ENCODE measurements at regions not wholly inside any gene's neighbourhood (a gene's known extent, or its start where the extent isn't known, plus 50 kb on each side); places are given as distances from the start of the nearest gene placed in this dataset.

GRCh38 chr9:80025796-80026520, 454.2 kb downstream of the TLE4 start:
- ATAC-seq: no peak
- FAIRE-seq: no peak
- Histone ChIP-seq H3K36me3 (no peaks in the 10 kb centered on the region), H3K9me3 (no peaks in the 10 kb centered on the region), H3K4me3 (no peak overlapping the region), H3K27ac (no peak overlapping the region), H3K27me3 (no peaks in the 10 kb centered on the region), H3K4me1 (no peaks in the 10 kb centered on the region)
- no peak for DNase-seq
- intact Hi-C loops (cut with DNase I): no loop called here
- no peak for TF ChIP-seq CTCF (IDR thresholded peaks at IDR 0.05)
- 66 to 80% methylated on average over 5 of the region's 5 CpGs for WGBS, 2 donors

GRCh38 chr9:80025131-80025530, 453.4 kb downstream of the TLE4 start:
- H3K27me3 ChIP-seq: no peaks in the 10 kb centered on the region
- H3K4me3 ChIP-seq: no peak overlapping the region
- WGBS, 2 donors: 74 to 89% methylated on average over 1 of the region's 1 CpG
- H3K4me1 ChIP-seq: no peaks in the 10 kb centered on the region
- no peak for FAIRE-seq
- H3K27ac ChIP-seq: no peak overlapping the region
- no peak for DNase-seq
- no peaks in the 10 kb centered on the region for H3K36me3 ChIP-seq
- ATAC-seq: no peak
- H3K9me3 ChIP-seq: no peaks in the 10 kb centered on the region
- no peak for TF ChIP-seq CTCF (IDR thresholded peaks at IDR 0.05)
- intact Hi-C loops (cut with DNase I): no loop called here

- Histone ChIP-seq H3K4me1 (no peaks in the 10 kb centered on the region), H3K27me3 (no peaks in the 10 kb centered on the region), H3K9me3 (no peaks in the 10 kb centered on the region), H3K27ac (no peak overlapping the region), H3K36me3 (no peaks in the 10 kb centered on the region), H3K4me3 (no peak overlapping the region)
- ATAC-seq (no peak), DNase-seq (no peak), FAIRE-seq (no peak)
- intact Hi-C loops (cut with DNase I): no loop called here
- TF ChIP-seq CTCF (IDR thresholded peaks at IDR 0.05): no peak
Measured at GRCh38 chr9:80020530-80020929, 448.8 kb downstream of the TLE4 start.

- DNase-seq (no peak), ATAC-seq (no peak), FAIRE-seq (no peak)
- no peak overlapping the region for H3K4me3 ChIP-seq
- TF ChIP-seq CTCF (IDR thresholded peaks at IDR 0.05): no peak
- intact Hi-C loops (cut with DNase I): no loop called here
- 70 to 74% methylated on average over 6 of the region's 6 CpGs for WGBS, 2 donors
- no peaks in the 10 kb centered on the region for H3K36me3 ChIP-seq
- H3K27ac ChIP-seq: no peak overlapping the region
- no peaks in the 10 kb centered on the region for H3K9me3 ChIP-seq
- no peaks in the 10 kb centered on the region for H3K27me3 ChIP-seq
- H3K4me1 ChIP-seq: no peaks in the 10 kb centered on the region
Measured at GRCh38 chr9:80020056-80020455, 448.3 kb downstream of the TLE4 start.

- FAIRE-seq (no peak), DNase-seq (no peak), ATAC-seq (no peak)
- Histone ChIP-seq H3K4me3 (no peak overlapping the region), H3K9me3 (no peaks in the 10 kb centered on the region), H3K4me1 (no peaks in the 10 kb centered on the region), H3K27ac (no peak overlapping the region), H3K36me3 (no peaks in the 10 kb centered on the region), H3K27me3 (peaks cover 0 to 4% (median 0%) of the 10 kb centered on the region in 4 donors)
- TF ChIP-seq CTCF (IDR thresholded peaks at IDR 0.05): no peak
- 76 to 88% methylated on average over 1 of the region's 1 CpG for WGBS, 2 donors
- intact Hi-C loops (cut with DNase I): no loop called here
Measured at GRCh38 chr9:80013891-80014290, 442.1 kb downstream of the TLE4 start.

All from pancreas (tissue), 10 donors.